ENCODE measurements at regions not wholly inside any gene's neighbourhood (a gene's known extent, or its start where the extent isn't known, plus 50 kb on each side); places are given as distances from the start of the nearest gene placed in this dataset.

DNA sequence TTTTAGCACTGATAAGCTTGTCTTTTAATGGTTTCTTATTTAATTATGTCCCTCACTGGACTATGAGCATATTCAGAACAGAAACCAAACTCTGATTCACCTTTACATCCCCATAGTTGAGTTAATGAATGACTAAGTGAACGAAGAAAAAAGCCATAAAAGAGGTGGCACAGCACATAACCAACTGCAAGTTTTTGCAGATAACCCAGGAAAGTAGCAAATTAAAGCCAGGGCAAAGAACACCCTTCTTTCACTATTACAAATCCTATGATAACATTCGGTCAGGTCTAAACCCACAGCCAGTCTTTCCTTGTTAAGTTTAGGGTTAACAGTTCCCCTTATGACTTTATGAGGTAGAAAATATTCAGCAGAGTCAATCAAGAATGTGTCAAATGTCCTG, 102.7 kb downstream of the RIN2 start:
- TF ChIP-seq SIN3A (IDR thresholded peaks at IDR 0.05; ENCODE audit: borderline replicate concordance, insufficient read depth, low read length) (no peak), POLR2AphosphoS5 (IDR thresholded peaks at IDR 0.05; ENCODE audit: low read depth, low read length) (no peak), FOXP2 (optimal IDR thresholded peaks at IDR 0.05; ENCODE audit: borderline replicate concordance, extremely low read depth, extremely low read length, insufficient read depth) (no peak), TAF1 (IDR thresholded peaks at IDR 0.05; ENCODE audit: borderline replicate concordance, insufficient read depth, low read length) (no peak)
- TF ChIP-seq, protein P1, sequence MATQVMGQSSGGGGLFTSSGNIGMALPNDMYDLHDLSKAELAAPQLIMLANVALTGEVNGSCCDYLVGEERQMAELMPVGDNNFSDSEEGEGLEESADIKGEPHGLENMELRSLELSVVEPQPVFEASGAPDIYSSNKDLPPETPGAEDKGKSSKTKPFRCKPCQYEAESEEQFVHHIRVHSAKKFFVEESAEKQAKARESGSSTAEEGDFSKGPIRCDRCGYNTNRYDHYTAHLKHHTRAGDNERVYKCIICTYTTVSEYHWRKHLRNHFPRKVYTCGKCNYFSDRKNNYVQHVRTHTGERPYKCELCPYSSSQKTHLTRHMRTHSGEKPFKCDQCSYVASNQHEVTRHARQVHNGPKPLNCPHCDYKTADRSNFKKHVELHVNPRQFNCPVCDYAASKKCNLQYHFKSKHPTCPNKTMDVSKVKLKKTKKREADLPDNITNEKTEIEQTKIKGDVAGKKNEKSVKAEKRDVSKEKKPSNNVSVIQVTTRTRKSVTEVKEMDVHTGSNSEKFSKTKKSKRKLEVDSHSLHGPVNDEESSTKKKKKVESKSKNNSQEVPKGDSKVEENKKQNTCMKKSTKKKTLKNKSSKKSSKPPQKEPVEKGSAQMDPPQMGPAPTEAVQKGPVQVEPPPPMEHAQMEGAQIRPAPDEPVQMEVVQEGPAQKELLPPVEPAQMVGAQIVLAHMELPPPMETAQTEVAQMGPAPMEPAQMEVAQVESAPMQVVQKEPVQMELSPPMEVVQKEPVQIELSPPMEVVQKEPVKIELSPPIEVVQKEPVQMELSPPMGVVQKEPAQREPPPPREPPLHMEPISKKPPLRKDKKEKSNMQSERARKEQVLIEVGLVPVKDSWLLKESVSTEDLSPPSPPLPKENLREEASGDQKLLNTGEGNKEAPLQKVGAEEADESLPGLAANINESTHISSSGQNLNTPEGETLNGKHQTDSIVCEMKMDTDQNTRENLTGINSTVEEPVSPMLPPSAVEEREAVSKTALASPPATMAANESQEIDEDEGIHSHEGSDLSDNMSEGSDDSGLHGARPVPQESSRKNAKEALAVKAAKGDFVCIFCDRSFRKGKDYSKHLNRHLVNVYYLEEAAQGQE (IDR thresholded peaks at IDR 0.05; ENCODE audit: insufficient read depth in 1 of 2, low read depth in 2 of 2, low read length in 2 of 2): no peak

DNA sequence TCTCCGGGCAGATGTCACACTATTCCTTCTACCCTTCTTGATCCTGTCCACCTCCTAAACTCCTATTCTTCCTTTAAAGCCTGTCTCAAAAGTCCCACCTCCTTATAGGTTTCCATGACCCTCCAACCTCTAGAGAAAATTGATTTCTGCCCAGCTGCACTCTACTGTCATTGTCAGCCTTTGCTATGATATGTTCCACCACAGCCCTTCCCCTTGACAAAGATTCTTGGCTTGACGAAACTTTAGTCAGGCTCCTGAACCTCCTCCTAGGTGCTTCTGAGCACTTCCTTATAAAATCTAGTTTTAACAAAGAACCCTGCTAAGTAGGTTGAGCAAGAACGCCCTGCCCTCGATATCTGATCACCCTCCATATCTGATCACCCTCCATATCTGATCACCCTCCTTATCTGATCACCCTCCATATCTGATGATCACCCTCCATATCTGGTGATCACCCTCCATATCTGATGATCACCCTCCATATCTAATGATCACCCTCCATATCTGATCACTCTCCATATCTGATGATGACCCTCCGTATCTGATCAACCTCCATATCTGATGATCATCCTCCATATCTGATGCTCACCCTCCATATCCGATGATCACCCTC, 103.2 kb downstream of the RIN2 start:
- TF ChIP-seq FOXP2 (optimal IDR thresholded peaks at IDR 0.05; ENCODE audit: borderline replicate concordance, extremely low read depth, extremely low read length, insufficient read depth): no peak
- TF ChIP-seq SIN3A (IDR thresholded peaks at IDR 0.05; ENCODE audit: borderline replicate concordance, insufficient read depth, low read length): no peak
- TF ChIP-seq, protein P1 (IDR thresholded peaks at IDR 0.05; ENCODE audit: insufficient read depth in 1 of 2, low read depth in 2 of 2, low read length in 2 of 2): no peak
- TF ChIP-seq POLR2AphosphoS5 (IDR thresholded peaks at IDR 0.05; ENCODE audit: low read depth, low read length): no peak
- TF ChIP-seq TAF1 (IDR thresholded peaks at IDR 0.05; ENCODE audit: borderline replicate concordance, insufficient read depth, low read length): no peak

DNA sequence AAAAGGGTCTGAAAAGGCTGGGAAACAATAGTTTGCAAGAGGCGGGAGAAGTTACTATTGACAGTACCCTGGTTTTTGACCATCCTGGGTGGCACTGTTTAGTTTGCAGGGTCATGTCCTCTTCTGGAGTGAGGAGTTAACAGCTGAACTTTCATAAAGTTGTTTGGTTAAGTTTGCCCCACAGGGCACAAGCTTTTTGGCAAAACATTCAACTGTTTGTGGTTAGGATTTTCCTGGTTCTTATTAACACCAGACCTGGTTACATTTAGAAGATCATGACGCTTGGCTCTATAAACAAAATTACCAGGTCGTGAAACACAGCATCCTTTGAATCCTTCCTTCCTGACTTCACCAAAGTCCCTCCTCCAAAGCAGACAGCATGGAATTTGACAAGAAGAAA, 106.1 kb downstream of the RIN2 start:
- TF ChIP-seq SIN3A (IDR thresholded peaks at IDR 0.05; ENCODE audit: borderline replicate concordance, insufficient read depth, low read length) (no peak), POLR2AphosphoS5 (IDR thresholded peaks at IDR 0.05; ENCODE audit: low read depth, low read length) (no peak), FOXP2 (optimal IDR thresholded peaks at IDR 0.05; ENCODE audit: borderline replicate concordance, extremely low read depth, extremely low read length, insufficient read depth) (no peak), TAF1 (IDR thresholded peaks at IDR 0.05; ENCODE audit: borderline replicate concordance, insufficient read depth, low read length) (no peak)
- TF ChIP-seq, protein P1 (IDR thresholded peaks at IDR 0.05; ENCODE audit: insufficient read depth in 1 of 2, low read depth in 2 of 2, low read length in 2 of 2): no peak

DNA sequence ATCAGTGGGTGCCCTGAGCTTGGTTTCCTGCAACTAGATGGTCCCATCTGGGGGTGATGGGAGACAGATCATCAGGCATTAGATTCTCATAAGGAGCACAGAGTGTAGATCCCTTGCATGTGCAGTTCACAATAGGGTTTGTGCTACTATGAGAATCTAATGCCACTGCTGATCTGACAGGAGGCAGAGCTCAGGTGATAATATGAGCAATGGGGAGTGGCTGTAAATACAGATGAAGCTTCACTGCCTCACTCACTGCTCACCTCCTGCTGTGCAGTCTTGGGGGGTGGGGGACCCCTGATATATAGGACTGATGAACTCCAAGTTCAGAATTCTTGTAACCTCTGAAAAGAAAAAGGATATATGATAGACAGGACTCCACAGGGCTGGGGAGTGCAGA, 108.0 kb downstream of the RIN2 start:
- TF ChIP-seq POLR2AphosphoS5 (IDR thresholded peaks at IDR 0.05; ENCODE audit: low read depth, low read length) (no peak), TAF1 (IDR thresholded peaks at IDR 0.05; ENCODE audit: borderline replicate concordance, insufficient read depth, low read length) (no peak), FOXP2 (optimal IDR thresholded peaks at IDR 0.05; ENCODE audit: borderline replicate concordance, extremely low read depth, extremely low read length, insufficient read depth) (no peak), SIN3A (IDR thresholded peaks at IDR 0.05; ENCODE audit: borderline replicate concordance, insufficient read depth, low read length) (no peak)
- TF ChIP-seq, protein P1 (IDR thresholded peaks at IDR 0.05; ENCODE audit: insufficient read depth in 1 of 2, low read depth in 2 of 2, low read length in 2 of 2): no peak

Data from PFSK-1 (cell line).